HG02938 (cell line): ENCODE measurements at regions not wholly inside any gene's neighbourhood (a gene's known extent, or its start where the extent isn't known, plus 50 kb on each side); places are given as distances from the start of the nearest gene placed in this dataset.

ENCODE experiments used
- ATAC-seq: cut with Tn5 transposase; IDR thresholded peaks from one replicate; pipeline ENCODE4 v1.9.1; 2021; ENCODE audit warnings: mild to moderate bottlenecking, moderate library complexity; ENCODE audit not compliant: unreplicated experiment

GRCh38 chr1:177790566-177790965, 179.3 kb downstream of the SEC16B start:
- ATAC-seq, result no peak

- no peak for ATAC-seq
Observed at GRCh38 chr1:177789956-177790355, 179.9 kb downstream of the SEC16B start.

DNA sequence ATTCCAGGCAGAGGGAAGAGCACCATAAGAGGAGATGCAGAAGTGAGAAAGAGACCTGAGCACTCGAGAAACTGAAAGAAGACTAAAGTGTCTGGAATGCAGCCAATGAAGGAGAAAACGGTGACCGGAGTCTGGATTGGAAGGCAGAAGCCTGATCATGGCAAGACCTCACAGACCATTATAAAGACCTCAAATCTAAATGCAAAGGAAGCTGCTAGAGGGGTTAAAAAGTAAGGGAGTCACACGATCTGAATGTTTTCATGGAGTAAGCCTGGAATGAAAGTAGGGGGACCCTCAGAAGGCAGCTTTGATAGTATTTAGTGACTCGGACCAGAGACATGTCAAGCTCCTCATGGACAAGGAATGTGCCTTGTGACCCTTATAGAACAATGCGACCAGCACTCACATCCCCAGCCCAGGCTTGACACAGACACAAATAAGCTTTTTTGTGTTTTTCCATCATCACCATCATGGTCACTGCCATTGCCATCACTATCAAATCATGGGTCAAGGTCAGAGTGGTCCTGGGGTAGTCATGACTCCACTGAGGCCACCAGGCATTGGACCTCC, 183.6 kb downstream of the SEC16B start:
- no peak for ATAC-seq

- ATAC-seq, result no peak
Observed at GRCh38 chr1:177784936-177785335, 184.9 kb downstream of the SEC16B start.

DNA sequence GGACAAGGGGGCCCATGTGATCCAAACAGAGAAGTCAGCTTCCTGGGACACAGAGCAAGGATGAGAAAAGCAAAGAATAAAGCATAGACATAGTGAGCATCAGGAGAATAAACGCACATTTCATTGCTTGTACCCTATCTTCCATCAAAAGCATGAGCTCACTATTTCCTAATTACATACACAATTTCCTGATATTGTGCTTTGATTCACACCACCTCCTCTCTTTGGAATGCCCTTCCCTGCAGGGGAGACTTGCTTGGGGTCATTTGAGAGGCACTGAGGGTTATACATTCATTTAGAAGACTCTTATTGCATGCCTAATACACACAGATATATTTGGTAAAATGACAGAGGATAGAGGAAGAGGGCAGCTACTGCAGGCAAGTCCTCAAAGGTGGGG, 185.4 kb downstream of the SEC16B start:
- ATAC-seq, result no peak

- ATAC-seq, result no peak
Observed at GRCh38 chr1:177783051-177783450, 186.8 kb downstream of the SEC16B start.

GRCh38 chr1:177780096-177780700, 189.7 kb downstream of the SEC16B start:
- peak; percentile 70 for ATAC-seq

DNA sequence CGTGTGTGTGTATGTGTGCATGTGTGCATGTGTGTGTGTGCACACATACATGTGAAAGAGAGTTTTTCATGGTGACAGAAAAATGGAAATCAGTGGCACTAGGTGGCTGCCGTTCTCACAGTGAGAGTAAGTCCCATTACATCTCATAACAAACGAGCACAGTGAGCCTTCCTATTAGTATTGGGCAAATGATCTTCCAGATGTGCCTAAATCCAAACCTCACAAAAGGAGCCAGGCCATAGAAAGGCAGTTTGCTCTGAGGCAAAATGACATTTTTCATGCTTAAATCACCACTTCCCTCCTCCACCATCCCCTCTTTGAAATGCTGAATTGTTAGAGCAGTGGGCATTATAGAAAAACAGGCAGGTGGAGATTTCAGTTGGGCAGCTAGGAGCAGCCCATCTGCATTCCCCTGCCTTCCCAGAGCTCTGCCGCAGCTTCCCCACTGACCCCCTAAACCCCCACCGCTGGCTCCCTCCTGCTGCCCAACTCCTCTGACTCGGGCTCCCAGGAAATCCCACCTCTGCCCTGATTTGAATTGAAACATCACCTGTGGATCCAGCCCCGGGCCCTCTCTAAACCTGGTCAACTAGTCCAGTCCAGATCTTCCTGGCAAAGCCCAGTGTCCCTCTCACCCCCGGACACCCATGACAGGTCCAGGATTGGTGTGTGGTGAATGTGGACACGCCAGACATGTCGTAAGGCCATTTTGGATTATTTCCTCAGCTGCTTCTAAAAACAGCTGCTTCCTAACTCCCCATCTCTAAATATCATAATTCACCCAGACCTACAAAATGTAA, 190.5 kb downstream of the SEC16B start:
- ATAC-seq, result no peak

GRCh38 chr1:177775924-177776323, 193.9 kb downstream of the SEC16B start:
- ATAC-seq, result no peak

GRCh38 chr1:177772386-177772960, 197.4 kb downstream of the SEC16B start:
- no peak for ATAC-seq

DNA sequence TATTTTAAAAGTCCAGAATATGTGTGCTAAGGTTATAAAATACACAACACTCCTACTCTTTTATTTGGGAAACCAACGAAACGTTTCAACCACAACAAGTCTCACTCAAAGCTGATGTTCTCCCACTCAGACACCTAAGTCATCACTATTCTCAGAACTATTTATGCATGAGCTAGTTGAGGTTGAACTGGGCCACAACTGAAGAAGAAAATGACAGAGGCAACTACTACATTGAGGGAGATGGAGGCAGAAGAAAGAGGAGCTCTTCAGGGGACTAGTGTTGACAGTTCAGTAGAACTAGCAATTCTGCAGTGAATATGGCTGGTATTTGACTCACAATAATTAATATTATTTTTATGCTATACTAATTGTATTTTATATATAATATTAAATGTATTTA, 198.2 kb downstream of the SEC16B start:
- no peak for ATAC-seq

GRCh38 chr1:177770096-177770495, 199.8 kb downstream of the SEC16B start:
- no peak for ATAC-seq

- no peak for ATAC-seq
Observed at GRCh38 chr1:177755851-177756560, 213.9 kb downstream of the SEC16B start.

- no peak for ATAC-seq
Observed at GRCh38 chr1:177754603-177755002, 215.3 kb downstream of the SEC16B start.

GRCh38 chr1:177753655-177754054, 216.2 kb downstream of the SEC16B start:
- ATAC-seq, result no peak

DNA sequence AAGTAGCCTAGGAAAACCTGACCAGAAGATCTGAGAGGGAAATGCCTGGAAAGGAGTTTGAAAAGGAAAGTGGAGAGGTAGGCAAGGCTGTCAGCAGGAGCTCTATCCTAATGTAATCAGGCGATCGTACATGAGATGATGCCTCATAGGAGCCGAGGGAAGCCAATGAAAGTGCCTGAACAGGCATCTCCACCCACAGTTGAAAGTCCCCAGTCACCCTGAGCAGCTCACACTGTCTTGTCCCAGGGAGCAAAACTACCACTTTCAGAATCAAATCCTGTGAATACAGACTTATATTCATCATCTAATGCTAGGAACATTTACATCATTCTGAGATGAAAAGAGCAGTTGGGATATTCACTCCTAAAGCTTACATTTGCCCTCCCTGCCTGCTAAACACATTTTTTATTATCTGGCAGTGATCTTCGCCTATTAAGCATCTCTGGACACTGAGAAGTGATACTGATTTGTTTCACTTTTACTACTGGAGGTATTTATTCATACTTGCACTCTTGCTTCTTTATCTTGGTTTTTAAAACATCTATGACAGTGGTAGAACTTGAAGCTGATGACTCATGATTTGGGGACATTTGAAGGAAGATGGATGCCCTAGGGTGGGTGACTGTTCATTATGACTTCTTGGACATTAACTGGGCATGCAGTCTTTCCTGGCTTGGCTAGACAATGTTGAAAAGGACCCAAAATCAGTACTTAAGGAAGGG, 221.6 kb downstream of the SEC16B start:
- ATAC-seq, result peak; percentile 54

- no peak for ATAC-seq
Observed at GRCh38 chr1:177746155-177746554, 223.7 kb downstream of the SEC16B start.

DNA sequence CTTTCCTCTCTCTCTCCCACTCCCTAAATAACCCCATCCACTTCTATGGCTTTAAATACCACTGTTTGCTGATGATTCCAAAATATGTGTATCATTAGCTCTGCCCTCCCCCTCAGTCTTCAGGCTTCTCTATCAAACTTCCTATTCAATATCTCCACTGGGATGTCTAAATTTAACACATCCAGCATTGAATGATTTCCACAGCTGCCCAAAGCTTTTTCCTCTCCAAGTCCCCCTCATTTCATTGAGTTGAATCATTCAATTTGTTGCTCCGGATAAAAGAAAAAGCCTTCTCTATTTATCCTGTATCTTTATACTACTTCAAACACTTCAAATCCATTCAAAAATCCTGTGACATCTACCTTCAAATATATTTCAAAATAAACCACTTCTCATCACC, 225.0 kb downstream of the SEC16B start:
- ATAC-seq, result no peak

DNA sequence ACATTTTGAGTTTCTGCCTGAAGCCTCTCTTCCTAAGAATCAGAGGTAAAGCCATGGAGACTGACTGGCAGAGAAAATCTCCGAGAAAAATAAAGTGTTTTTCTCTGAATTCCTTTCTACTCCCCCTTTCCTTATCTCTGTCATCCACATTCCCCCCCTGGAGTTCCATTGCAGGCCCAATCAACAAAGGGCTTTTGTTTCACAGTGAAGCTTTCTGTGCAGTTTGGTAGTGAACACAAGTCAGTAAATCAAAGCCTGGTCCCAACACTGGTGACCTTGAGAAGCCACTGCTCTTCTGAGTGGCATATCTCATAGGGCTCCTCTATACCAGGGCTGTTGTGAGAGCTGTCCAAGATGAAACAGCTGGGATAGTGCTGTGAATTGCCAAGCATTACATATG, 228.4 kb downstream of the SEC16B start:
- no peak for ATAC-seq

- no peak for ATAC-seq
Observed at GRCh38 chr1:177739780-177740179, 230.1 kb downstream of the SEC16B start.

DNA sequence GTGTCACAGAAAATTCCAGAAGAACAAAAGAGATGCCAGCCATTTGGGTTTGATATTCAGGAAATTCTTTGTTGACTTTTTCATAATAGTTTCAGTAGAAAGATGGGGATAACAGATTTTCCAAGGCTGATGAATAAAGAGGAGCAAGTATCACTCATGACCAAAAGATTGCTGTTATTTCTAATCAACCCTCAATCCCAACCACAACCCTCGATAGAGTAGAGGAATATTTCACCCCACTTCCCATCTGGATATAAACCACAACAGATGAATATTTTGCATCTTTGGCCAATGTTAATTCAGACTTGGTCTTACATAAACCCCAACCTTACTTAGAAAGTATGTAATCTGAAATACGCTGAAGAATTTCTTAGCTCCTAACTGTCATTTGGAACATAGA, 232.4 kb downstream of the SEC16B start:
- ATAC-seq, result no peak
